HS-5 (cell line): ENCODE measurements at regions not wholly inside any gene's neighbourhood (a gene's known extent, or its start where the extent isn't known, plus 50 kb on each side); places are given as distances from the start of the nearest gene placed in this dataset.
A peak's percentile ranks its signal among the peaks of the same experiment; 100 is the strongest.

Experiments used
- DNase-seq: peaks from one replicate; pipeline ENCODE4 v3.0.0-alpha.2; 2012; ENCODE audit warnings: low read depth

DNA sequence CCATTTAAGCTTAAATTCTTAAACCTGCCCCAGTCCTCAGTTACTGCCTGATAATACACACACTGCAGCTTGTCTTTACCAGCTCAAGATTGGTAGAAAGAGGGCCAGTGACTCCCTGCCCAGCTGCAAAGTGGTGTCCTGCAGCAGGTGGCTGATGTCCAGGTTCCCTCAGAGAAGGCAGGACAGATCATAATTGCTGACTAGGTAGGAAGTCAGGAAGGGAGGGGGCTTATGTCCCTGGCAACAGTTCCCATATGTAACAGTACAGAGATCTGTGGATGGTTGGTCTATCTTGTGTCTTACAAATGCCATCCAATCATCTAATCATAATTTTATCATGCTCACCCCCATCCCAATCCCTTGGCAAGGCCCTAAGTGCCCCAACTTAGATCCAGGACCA, 492.1 kb upstream of the PPP2R3A start:
- no peak for DNase-seq

DNA sequence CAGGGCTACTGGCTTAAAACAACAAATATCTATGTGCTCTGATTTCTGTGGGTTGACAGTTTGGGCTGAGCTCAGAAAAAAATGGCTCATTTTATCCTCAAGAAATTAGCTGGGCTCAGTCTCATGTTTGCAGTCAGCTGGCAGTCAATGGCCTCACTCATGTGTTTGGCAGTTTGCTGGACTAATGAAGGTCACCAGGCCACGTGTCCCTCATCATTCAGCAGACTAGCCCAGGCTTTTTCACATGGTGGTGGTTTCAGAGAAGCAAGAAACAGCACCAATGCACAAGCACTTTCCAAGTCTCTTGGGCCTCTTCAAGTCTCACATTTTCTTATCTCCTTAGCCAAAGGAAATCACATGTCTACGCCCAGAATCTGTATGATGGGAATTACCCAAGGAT, 478.3 kb upstream of the PPP2R3A start:
- DNase-seq = no peak

DNA sequence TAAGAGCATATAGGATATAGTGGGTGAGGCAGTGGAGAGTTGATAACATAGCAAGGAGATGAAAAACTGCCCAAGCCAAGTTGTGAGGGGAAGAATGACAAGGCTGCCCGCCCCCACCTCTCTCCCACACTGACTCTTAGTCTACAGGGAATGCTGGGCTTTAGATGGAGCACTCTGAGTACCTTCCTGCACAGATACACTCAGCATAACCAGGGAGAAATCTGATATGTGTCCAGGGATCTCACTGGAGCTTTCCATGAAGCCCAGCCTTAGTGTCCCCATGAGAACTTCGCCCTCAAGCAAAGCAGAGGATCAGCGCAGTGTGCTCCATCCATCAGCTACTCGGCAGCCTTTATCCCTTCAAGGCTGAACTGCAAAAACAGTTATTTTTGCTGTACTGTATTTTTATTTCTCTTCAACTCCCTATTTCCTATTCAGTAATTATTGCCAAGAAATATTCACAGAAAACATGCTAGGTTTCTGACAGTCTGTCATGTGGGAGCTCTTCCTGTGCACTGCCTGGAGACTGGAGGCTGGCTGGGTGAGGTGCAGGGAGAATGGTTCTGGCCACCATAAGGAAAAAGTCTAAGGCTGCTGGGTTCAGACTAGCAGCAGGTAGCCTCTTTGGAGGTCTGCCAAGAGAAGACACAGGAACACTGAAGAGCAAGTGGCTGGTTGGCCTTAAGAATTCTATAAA, 475.2 kb upstream of the PPP2R3A start:
- no peak for DNase-seq

DNA sequence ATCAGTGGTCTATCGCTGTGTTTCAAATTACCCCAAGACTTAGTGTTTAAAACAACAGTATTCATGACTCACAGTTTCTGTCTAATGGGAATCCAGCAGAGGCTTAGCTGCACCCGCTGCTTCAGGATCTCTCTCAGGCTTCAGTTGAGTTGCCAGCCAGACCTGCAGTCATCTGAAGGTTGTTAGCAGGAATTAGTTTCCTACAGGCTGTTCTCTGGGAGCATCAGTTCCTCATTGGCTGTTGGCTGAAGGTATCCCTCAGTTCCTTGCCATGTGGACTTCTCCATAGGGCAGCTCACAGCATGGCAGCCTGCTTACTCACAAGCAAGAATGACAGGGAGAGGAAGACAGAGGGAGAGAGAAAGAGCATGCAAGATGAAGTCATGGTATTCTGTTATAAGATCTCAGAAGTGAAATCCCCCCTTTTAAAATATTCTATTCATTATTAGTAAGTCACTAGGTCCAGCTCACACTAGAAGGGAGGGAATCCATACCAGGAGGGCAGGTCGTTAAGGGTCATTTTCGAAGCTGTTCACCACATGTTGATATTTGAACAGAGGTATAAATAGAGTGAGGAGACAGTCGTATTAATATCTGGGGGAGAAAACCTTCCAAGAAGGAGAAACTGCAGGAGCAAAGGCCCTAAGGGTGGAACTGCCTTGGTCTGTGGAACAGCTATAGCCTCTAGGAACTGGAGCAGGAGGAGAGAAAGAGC, 473.9 kb upstream of the PPP2R3A start:
- no peak for DNase-seq

DNA sequence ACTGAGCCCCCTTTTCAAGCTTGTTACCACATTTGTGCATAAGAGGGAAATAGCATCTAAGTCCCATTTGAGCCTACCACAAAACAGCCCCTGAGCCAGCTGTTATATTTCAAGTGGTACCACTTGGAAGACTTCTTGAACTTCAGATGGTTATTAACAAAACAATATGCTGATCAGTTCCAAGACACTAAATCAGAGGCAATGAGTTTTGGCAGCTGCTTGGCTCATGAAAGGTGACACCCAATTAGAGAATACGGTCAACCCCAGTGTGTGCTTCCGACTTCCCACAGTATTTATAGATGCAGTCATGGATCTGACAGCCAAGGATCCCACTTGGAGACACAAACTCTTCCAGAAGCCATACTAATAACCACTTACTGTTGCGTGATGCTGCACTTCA, 469.6 kb upstream of the PPP2R3A start:
- DNase-seq = no peak

DNA sequence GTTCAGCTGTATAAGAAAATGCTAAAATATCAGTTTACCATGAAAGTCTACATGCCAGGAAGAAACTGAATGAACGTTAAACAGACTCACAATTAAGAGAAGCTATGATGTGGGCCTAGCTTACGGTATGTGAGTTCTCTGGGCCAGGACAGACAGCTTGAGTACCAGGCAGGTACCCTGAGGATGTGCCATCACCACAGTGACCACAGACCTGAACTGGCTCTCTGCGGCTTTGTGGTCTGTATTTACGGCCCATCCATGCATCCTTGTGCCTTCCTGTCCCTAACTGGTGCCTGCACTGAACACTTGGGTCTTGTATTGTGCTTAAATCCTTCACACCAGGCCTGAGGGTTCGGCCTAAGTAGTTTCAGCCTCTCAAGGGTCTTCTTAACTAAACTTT, 467.5 kb upstream of the PPP2R3A start:
- DNase-seq = no peak

DNA sequence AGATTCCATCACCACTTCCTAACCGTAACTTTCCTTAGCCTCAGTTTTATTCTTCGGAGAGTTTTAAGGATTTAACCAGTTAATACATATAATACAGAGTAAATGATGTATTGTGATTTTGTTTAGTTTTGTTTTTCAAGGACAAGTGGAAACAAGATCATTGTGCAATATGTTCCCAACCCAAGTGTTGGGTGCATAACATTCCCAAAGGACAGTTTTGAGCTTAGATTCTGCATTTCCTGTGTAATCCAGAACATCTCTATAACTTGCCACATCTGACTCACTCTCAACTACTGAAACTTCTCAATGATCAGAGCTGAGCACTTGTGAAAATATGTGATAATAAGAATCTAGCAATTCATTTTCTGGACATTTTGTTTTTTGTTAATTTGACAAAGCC, 466.1 kb upstream of the PPP2R3A start:
- no peak for DNase-seq

DNA sequence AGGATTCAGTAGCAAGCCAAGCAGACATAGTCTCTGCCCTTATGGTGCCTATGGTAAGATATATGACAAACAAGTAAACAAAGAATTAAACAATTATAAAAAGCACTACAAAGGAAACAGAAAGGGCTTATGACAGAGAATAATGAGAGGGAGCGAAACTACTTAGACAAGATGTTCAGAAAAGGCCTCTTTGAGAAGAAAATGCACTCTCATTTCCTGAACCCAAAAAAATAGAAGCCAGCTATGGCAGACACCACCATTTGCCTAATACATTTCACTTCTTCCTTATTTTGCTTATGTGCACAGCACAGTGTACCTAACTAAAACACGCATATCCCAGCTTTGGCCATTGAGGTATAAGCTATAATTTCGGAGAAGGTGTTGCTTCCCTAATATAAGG, 465.5 kb upstream of the PPP2R3A start:
- DNase-seq = no peak

DNA sequence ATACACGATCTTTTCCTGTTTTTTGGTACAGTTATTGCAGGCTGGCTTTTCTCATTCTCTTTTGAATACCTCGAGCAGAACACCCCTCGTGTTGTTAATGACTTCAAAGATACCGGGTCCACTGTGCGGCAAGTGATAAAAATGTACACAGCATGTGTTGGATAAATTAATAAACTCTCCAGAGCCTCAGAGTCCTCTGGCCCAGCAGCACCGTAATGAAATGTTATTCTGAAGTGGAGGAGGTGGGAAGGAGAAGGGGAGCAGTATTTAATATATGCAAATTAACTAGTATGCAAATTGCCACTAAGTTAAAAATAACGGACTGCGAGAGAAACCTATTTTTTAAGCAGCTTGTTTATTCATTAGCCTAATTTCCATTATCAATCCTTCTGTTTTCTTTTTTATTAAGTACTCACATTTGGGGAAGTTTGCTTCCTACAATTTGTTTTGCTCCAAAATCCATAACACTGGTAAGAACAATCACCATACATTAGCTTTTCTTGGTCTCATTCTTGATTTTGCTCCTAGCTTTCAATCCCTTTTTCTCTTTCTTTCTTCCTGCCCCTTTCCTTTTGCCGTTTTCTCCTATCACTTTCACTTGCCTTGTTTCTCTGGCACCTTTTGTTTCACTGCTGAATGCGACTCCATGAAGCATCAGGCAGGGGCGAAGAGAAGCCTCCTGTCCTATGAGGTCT, 462.3 kb upstream of the PPP2R3A start:
- DNase-seq = no peak

DNA sequence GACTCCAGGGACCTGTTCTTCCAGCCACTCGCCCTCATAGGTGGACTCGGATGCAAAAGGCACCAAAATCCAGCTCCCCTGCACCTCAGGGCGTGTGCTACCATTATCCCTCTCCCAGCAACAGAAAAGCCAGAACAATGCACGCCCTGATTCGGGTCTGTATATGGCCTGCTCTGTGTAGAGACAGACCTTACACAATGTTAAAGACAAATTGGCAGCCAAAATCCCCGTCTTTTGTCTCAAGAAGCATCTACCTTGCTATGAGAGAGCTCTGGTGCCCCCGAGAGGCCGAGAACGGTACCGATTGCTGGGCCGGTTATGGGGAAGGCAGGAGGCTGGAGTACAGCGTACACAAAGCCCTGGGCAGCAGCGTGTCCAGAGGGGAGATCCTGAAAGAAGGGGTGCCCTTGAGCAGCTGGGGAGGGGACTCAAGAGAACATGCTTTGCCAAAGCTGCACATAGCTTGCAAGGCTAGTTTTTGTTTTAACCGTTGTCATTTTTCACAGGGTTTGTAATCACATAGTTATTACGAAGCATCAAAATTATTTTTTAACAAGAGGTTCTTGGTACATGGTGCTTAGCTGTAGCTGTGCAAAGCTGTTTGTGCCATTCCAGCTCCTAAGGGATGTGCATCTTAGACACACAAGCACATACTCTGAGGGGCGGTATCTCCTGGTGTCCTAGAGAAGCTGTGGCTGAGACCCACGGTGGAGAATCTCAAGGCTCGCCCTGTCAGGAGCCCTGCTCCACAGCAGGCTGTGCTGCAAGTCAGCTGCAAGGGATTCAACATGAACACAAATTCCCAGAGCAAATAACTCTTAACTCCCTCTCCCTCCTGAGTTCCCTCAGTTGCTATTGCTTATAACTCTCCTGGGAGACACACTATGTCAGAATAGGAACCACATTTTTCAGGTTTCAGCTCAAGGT, 461.5 kb upstream of the PPP2R3A start:
- peak; percentile 24 for DNase-seq

DNA sequence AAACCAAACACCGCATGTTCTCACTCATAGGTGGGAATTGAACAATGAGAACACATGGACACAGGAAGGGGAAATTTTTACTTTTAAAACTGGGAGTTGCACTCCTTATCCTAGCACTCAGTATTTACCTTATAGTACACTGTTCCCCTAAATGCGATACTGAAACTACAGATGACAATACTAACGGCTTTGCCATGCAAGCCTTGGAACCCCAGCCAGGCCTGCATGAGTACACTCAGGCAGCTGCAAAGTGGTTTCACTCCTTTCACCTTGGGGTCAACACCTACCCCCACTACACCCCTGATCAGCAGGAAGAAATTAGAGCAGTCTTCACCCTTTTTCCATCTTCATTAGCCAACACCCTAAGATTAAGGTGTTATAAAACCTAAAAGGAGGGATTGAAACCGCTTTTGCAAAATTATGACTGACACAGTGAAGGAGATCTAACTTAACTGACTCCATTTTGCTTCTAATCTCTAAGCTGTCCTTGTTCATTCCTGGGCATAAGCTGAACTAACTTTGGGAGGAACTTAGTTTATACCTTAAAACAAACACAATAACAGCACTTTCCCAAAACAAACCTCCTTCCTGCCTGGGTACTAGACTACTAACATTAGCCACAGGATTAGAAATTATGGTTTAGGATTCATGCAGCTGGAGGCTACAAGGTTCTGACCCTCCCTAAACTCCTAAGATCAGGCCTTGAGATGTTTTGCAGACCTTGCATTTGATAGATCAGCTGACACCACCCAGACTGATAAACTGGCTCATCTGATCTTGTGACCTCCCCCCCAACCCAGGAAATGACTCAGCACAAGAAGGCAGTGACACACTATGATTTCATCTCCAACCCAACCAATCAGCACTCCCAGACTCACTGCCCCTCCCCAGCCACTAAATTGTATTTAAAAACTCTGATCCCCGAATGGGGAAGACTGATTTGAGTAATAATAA, 452.1 kb upstream of the PPP2R3A start:
- DNase-seq = peak; percentile 65

DNA sequence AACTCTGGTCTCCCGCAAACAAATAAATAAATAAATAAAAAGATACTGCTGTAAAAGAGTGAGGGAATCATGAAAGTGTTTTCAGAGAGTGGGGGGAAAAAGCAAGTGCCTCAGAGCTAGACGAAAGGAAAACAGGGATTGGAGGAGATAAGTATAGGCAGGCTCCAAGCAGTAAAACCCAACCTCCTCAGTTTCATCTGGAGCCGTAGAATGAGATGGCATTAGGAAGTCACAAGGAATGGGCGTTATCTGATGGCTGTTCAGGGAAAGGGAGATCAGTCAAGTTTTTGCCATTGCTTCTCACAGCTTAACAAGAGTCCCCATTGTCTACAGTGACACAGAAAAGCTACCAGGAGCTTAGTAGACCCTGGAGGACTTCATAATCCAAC, 451.5 kb upstream of the PPP2R3A start:
- no peak for DNase-seq

DNA sequence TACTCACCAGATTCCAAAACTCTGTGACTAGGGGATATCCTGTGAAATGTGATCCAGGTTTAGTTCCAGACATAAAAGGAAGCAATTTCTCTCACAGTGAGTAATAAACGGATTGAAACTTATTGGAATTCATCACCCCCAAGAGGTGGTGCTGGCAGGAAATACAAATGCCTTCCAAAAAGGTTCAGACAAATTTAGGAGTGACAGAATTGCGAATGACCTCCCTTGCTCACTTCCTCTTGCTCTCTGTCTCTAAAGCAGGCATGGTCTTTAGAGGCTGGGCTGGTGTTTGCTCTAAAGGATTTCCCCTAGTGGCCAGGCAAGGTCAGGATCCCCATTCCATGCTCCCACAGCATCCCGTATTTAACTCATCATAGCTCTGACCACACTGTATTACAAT, 449.4 kb upstream of the PPP2R3A start:
- DNase-seq = peak; percentile 56

DNA sequence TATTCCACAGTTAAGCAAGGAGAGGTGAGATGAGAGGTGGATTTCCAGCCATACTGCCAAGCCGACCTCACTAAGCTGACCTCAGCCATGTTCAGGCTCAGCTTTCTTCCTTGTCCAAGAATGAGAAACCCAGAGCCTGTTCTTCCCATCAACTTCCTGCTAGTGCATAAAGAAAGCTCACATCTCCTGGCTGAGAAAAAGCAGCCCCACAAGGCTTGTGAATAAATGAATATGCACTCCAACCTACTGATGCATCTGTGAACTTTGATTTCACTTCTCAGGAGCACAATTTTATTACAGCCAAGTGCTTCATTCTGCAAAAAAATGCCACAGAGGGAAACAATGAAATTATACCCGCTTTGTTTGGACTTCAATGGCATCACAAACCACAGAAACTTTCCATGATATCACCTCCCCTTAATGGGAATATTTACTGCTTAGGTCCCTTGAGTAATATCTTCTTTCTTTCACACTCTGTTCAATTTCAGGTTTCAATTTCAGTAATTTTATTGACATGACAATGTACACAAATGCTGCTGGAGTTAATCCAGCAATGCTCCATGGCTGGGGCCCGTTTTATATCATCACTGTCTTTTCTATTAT, 437.0 kb upstream of the PPP2R3A start:
- DNase-seq = no peak

DNA sequence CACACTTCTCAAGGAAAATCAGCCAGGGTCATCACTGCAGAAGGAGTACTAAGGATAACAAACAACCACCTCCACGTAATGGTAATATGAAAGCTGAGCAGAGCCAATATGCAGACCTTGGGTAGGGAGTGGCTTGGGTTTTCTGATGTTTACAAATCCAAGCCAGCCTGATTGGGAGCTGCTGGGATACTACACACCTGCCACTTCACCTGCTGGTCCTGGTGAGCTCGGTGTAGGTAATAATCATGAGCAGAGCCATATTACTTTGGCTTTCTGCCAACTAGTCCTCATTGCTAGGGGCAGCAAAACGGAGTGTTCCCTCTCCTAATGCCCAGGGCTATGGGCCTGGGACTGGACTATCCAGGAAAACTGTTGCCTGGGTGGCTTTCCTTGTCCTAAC, 433.5 kb upstream of the PPP2R3A start:
- no peak for DNase-seq

DNA sequence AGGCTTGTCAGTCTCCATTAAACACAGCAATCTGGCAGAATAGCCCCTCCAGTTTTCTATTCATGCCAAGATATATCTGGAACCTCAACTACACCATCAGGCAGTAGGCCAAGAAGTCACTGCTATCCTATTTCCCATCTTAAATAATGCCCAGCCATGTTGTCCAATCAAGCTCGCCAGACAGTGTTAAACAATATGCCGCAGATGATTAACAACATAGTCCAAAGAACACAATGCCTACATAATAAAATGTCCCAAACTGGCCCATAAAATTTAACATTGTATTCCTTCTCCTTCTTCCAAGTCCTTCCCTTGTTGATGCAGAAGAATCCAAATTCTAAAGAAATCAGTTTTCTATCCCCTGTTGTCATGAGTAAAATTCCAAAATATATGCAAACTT, 427.4 kb upstream of the PPP2R3A start:
- no peak for DNase-seq

DNA sequence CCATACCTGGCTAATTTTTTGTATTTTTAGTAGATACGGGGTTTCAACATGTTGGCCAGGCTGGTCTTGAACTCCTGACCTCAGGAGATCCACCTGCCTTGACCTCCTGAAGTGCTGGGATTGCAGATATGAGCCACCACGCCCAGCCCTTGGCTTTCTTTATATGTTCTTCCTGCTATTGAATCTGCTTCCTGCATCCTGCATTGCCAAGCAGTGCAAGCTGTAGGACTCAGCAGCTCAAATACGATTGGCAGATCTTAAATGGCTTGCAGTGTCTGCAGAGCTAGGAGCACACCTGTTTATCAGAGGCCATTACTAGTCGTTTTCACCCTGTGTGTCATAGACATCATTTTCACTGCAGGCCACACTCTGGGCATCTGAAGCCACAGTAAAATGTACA, 426.2 kb upstream of the PPP2R3A start:
- DNase-seq = no peak

DNA sequence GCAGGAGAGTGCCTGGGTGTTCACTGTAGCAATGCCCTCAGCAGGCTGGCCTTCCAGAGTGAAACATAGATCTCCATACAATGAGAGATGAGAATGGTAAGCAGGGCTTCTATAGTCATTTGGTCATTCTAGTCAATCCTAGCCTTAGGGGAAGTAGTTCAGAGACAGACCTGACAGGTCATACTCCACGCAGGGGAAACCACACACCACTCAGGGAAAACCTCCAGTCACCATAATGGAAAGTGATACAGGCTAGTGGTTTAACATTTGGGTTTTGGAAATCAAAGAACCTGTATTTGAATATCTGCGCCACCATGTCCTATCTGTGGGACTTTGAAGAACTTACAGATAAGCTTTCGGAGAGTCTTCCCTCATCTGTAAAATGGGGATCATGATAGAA, 425.7 kb upstream of the PPP2R3A start:
- DNase-seq = no peak

DNA sequence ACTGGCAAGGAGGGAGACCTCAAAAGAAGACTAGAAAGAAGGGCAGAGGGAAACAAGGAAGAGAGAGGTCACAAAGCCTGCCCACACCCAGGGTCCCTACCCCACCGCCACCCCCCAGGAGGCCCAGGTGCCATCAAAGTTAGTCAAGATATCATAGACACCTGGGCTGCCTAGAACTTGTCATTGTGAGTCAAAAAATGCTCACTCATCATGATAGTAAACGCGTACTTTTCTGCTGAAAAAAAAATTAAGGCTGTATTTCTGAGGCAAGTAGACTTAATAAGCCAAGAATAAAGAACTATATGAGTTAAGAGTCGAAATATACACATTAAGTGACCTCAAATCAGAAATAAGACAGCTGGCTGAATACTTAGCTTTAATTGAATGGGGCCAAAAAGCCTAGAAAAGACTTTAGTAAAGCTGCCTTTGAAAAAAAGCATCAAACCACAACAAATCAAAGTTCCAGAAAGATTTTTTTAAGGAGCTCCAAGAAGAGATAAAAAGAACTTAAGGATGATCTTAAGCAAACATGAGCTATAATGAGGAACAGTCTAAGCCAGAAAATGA, 415.5 kb upstream of the PPP2R3A start:
- no peak for DNase-seq

DNA sequence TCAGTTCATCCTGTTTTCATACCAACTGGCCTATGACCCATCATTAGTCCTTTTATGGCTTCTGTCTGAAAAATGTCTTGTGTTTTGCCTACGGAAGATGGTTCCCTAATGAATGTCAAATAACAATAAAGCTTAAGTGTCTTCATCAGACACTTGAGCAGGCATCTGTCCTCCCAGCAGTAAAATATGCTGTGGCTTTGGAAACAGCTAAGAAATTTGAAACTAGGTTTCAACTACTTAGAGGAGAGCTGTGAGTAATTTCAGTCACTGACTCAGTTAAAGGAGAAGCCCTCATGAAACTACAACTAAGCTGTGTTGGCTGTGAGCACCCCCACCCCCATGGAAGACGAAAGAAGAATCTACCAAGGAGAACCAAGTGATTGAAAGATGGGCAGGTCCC, 409.4 kb upstream of the PPP2R3A start:
- DNase-seq = peak; percentile 3
